Transverse colon (tissue), 4 donors: ENCODE measurements at regions not wholly inside any gene's neighbourhood (a gene's known extent, or its start where the extent isn't known, plus 50 kb on each side); places are given as distances from the start of the nearest gene placed in this dataset.

ENCODE experiments used
- CTCF ChIP-seq, 5 experiments: fragments of 200-600 bp in 3 of 5; fragments of 450-650 bp in 2 of 5; sonication (generic) in 3 of 5; IDR thresholded peaks; 1 replicate in 2 of 5; 2 replicates in 3 of 5; pipeline ENCODE4 v1.5.1; 2016 to 2017; ENCODE audit warnings: antibody characterized with exemption in 5 of 5, inconsistent platforms in 3 of 5, mild to moderate bottlenecking in 2 of 5, moderate library complexity in 1 of 5
- EP300 ChIP-seq: sonication (generic); formaldehyde crosslinking; IDR thresholded peaks from one replicate; pipeline ENCODE4 v1.6.1; 2017; ENCODE audit warnings: antibody characterized with exemption, low read depth
- POLR2A ChIP-seq: fragments of 450-650 bp; IDR thresholded peaks from one replicate; pipeline ENCODE4 v1.6.1; 2016; ENCODE audit warnings: antibody characterized with exemption, mild to moderate bottlenecking, moderate library complexity
- POLR2AphosphoS5 ChIP-seq, 3 donors: sonication (generic); formaldehyde crosslinking; IDR thresholded peaks; one replicate each; pipeline ENCODE4 v1.6.1; 2016; ENCODE audit warnings: antibody characterized with exemption in 3 of 3

DNA sequence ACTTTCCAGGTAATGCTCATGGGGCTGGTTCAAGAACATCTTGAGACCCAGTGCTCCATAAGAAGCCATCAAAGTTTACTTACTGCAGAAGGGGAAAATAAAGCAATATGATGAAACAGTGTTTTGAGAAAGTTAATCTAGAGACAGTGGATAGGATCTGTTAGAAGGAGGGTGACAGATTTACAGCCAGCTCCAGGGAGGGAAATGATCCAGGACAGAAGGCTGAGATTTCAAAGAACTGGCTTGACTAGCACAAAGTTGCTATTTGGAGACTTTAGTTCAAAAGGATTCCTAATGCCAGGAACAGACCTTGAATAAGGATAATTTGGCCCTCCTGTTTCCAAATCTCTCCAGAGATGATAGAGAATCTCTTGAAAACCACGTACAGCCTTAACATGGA lies 166.5 kb upstream of the NECTIN3 start:
- TF ChIP-seq POLR2AphosphoS5 (IDR thresholded peaks at IDR 0.05): no peak
- no peak for TF ChIP-seq POLR2A
- no peak for TF ChIP-seq CTCF (IDR thresholded peaks at IDR 0.05)
- TF ChIP-seq EP300: no peak
